CD4-positive, CD25-positive, alpha-beta regulatory T cell (primary cell): ENCODE measurements at regions not wholly inside any gene's neighbourhood (a gene's known extent, or its start where the extent isn't known, plus 50 kb on each side); places are given as distances from the start of the nearest gene placed in this dataset.
A peak's percentile ranks its signal among the peaks of the same experiment; 100 is the strongest.
"Not testable (repeated sequence)": the region's sequence is repeated elsewhere in the genome, so short reads cannot be mapped to it uniquely, and the experiment has no call there.

ENCODE experiments used
- ATAC-seq, 2 donors: fragments of 150-1000 bp; cut with Tn5 transposase; one replicate each; pipeline ENCODE4 v1.10.0; 2021; ENCODE audit warnings: low read depth in 2 of 2, moderate number of reproducible peaks in 2 of 2, moderate library complexity in 1 of 2
- DNase-seq, 3 donors: peaks; one replicate each; pipeline versions ENCODE4 v3.0.0 to v3.0.0-alpha.2; 2012 to 2022; ENCODE audit warnings: mixed read lengths in 1 of 3
- H3K27ac ChIP-seq: one replicate; pipeline ENCODE4 v1.7.0; 2013; ENCODE audit warnings: mild to moderate bottlenecking, low read length; ENCODE audit not compliant: insufficient read depth, poor library complexity, severe bottlenecking
- H3K27me3 ChIP-seq: one replicate; pipeline ENCODE4 v1.7.0; 2013; ENCODE audit warnings: low read length; ENCODE audit not compliant: control insufficient read depth, insufficient read depth
- H3K36me3 ChIP-seq: one replicate; pipeline ENCODE4 v1.7.0; 2013; ENCODE audit warnings: mild to moderate bottlenecking, low read length, moderate library complexity; ENCODE audit not compliant: control insufficient read depth, insufficient read depth
- H3K4me1 ChIP-seq: 2 replicates; pipeline ENCODE4 v1.7.0; 2013; ENCODE audit warnings: mild to moderate bottlenecking, low read length; ENCODE audit not compliant: insufficient read depth, control insufficient read depth, poor library complexity, severe bottlenecking
- H3K4me3 ChIP-seq: one replicate; pipeline ENCODE4 v1.7.0; 2013; ENCODE audit warnings: low read depth, mild to moderate bottlenecking, low read length, moderate library complexity
- H3K9me3 ChIP-seq, 2 experiments: 1 replicate in 1 of 2; 2 replicates in 1 of 2; pipeline ENCODE4 v1.7.0; 2013; ENCODE audit warnings: low read length in 2 of 2, mild to moderate bottlenecking in 1 of 2, moderate library complexity in 1 of 2; ENCODE audit not compliant: control insufficient read depth in 2 of 2
- H3K27ac Mint-ChIP-seq, 3 donors: one replicate each; pipeline ENCODE4 v1.8.0; 2020 to 2022; ENCODE audit warnings: mild to moderate bottlenecking in 3 of 3, mixed read lengths in 3 of 3, moderate library complexity in 2 of 3
- H3K27me3 Mint-ChIP-seq: one replicate; pipeline ENCODE4 v1.8.0; 2022; ENCODE audit warnings: mild to moderate bottlenecking, mixed read lengths
- H3K36me3 Mint-ChIP-seq: one replicate; pipeline ENCODE4 v1.8.0; 2020; ENCODE audit warnings: mixed read lengths
- H3K4me1 Mint-ChIP-seq, 4 donors: one replicate each; pipeline ENCODE4 v1.8.0; 2020 to 2022; ENCODE audit warnings: mixed read lengths in 4 of 4, mild to moderate bottlenecking in 1 of 4
- H3K4me3 Mint-ChIP-seq, 4 donors: one replicate each; pipeline ENCODE4 v1.8.0; 2020 to 2022; ENCODE audit warnings: mild to moderate bottlenecking in 4 of 4, mixed read lengths in 4 of 4, moderate library complexity in 3 of 4
- H3K9me3 Mint-ChIP-seq, 7 donors: one replicate each; pipeline ENCODE4 v1.8.0; 2020 to 2022; ENCODE audit warnings: mixed read lengths in 7 of 7, mild to moderate bottlenecking in 3 of 7, moderate library complexity in 2 of 7

DNA sequence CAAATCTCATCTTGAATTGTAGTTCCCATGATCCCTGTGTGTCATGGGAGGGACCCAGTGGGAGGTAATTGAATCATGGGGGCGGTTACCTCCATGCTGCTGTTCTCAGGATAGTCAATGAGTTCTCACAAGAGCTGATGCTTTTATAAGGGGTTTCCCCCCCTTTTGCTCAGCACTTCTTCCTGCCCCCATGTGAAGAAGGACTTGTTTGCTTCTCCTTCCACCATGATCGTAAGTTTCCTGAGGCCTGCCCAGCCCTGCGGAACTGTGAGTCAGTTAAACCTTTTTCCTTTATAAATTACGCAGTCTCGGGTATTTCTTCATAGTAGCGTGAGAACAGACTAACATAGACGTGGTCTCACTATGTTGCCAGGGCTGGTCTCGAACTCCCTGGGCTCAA is 56.1 kb upstream of the EIF5 start:
- no peak for DNase-seq
- peaks cover 61% of the 10 kb centered on the region for H3K27me3 Mint-ChIP-seq
- H3K9me3 Mint-ChIP-seq: peaks cover 0 to 10% (median 1%) of the 10 kb centered on the region in 7 donors
- H3K27me3 ChIP-seq: peaks cover 20% of the 10 kb centered on the region
- ATAC-seq: no peak
- no peak overlapping the region for H3K4me3 ChIP-seq
- no peaks in the 10 kb centered on the region for H3K36me3 Mint-ChIP-seq
- peak overlapping the region in 1 of 4 donors; percentile 16 for H3K4me3 Mint-ChIP-seq
- peaks cover 0 to 11% (median 5%) of the 10 kb centered on the region in 4 donors for H3K4me1 Mint-ChIP-seq
- peaks cover 3% of the 10 kb centered on the region for H3K4me1 ChIP-seq
- H3K9me3 ChIP-seq: no peaks in the 10 kb centered on the region
- H3K36me3 ChIP-seq: no peaks in the 10 kb centered on the region
- no peak overlapping the region for H3K27ac ChIP-seq
- H3K27ac Mint-ChIP-seq: no peak overlapping the region

DNA sequence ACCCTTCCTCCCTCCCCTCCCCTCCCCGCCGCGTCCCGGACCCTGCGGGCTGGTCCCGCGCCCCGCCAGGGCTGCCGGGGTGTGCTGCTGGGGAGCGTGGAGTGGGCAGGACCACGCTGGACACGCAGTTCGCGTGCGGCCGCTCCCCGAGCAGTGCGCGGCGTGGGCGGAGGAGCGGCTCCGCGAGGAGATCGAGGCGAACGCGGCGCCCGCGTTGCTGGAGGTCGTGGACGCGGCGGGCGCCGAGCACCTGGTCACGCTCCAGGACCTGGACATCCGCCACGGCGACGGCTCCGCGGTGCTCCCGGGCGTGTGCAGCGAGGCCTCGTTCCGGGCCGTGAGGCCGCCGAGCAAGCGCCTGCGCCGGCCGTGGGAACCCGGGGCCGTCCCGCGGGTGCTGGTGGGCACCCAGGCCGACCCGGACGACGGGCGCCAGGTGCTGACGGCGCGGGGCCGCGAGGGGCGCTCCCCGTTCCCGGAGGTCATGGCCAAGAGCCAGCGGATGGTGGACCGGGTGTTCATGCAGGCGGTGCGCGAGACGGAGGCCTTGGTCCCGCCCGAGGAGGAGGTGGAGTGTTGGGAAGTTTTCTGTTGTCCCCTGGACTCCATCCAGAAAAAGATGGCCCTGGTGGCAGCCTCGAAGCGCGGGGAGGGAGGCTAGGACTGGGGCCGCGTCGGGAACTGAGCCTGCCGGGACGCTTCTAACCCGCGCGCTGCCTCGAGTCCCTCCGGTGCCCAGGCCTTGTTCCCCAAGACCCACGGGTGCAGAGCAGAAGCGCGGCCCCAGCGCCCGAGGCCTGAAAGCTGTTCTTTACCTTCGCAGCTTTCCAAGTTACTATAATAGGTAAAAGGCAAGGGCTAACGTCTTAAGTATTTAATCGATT is 54.7 kb upstream of the EIF5 start:
- Mint-ChIP-seq H3K9me3 (peaks cover 0 to 10% (median 1%) of the 10 kb centered on the region in 7 donors), H3K4me3 (peak overlapping the region in 3 of 4 donors; percentile 19 to 66 (median 43)), H3K27me3 (peaks cover 74% of the 10 kb centered on the region), H3K27ac (no peak overlapping the region), H3K4me1 (peaks cover 0 to 13% (median 5%) of the 10 kb centered on the region in 4 donors), H3K36me3 (no peaks in the 10 kb centered on the region)
- Histone ChIP-seq H3K9me3 (no peaks in the 10 kb centered on the region), H3K36me3 (no peaks in the 10 kb centered on the region), H3K27ac (no peak overlapping the region), H3K4me1 (peaks cover 3% of the 10 kb centered on the region), H3K27me3 (peaks cover 20% of the 10 kb centered on the region), H3K4me3 (no peak overlapping the region)
- DNase-seq (no peak), ATAC-seq (no peak)

DNA sequence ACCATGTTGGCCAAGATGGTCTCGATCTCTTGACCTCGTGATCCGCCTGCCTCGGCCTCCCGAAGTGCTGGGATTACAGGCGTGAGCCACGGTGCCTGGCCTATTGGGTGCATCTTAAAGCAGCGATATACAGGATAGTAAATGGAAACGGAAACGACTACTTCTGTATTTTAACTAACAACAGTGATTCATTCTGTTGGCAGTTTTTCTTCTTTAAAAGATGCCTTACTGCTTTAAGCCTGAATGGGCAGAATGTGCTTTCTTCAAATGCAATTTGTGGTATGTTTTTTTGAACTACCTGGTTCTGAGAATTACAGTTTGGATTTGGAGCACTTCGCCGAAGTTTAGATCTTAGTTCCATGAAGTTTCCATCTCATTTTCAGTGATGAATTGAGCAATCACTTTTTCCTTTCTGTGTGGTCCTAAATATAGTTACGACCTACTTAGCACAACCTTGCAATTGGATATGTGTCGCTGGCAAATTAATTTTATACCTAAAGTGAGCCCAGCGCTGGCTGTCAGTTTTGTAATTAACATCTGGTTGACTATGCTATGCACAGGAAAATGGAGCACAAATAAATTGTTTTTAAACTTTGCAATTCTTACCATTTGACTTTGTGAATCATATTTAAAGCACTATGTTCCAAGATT is 53.6 kb upstream of the EIF5 start:
- H3K27ac Mint-ChIP-seq: no peak overlapping the region
- H3K36me3 Mint-ChIP-seq: no peaks in the 10 kb centered on the region
- H3K27me3 Mint-ChIP-seq: peaks cover 74% of the 10 kb centered on the region
- no peaks in the 10 kb centered on the region for H3K9me3 ChIP-seq
- H3K27me3 ChIP-seq: peaks cover 19% of the 10 kb centered on the region
- H3K4me3 ChIP-seq: no peak overlapping the region
- ATAC-seq (no peak), DNase-seq (no peak)
- no peaks in the 10 kb centered on the region for H3K36me3 ChIP-seq
- H3K9me3 Mint-ChIP-seq: peaks cover 0 to 10% (median 0%) of the 10 kb centered on the region in 7 donors
- no peak overlapping the region for H3K27ac ChIP-seq
- H3K4me3 Mint-ChIP-seq: peak overlapping the region in 2 of 4 donors; percentile 19 to 24
- peaks cover 3% of the 10 kb centered on the region for H3K4me1 ChIP-seq
- peaks cover 0 to 21% (median 5%) of the 10 kb centered on the region in 4 donors for H3K4me1 Mint-ChIP-seq

DNA sequence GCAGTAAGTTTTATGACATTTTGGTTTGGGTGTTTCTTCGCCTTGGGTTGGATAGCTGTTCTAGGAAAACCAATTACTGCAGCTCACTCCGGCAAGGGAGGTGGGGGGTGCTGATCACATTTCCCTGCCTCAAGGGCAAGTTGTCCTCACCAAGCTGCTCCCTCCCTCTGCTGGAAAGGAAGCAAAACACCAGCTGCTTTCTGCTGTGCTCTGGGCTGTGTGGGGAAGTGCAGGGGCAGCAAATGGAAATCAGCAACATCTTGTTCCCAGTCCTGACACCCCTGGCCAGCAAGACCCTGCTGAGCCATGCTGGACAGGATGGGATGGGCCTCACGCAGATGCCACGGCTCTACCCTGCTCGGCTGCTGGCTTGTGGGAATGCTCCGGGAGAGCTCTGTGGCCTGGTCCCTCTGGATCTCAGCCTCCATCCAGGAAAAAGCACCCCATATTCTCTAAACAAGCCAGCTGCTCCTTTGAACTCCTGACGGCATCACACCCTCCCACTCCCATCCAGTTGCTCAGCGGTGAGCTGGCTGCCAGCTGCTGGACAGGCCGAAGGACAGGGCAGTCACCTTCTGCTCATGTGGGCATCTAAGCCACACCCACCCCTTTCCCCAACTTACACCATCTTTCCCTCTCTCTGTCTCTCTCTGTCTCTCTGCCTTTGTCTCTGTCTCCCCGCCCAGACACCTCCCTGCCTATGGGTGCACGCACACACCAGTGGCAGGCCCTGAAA is 52.4 kb upstream of the EIF5 start:
- H3K4me1 Mint-ChIP-seq: peaks cover 0 to 21% (median 5%) of the 10 kb centered on the region in 4 donors
- H3K27ac ChIP-seq: no peak overlapping the region
- no peak for DNase-seq
- no peaks in the 10 kb centered on the region for H3K9me3 ChIP-seq
- H3K4me1 ChIP-seq: peaks cover 3% of the 10 kb centered on the region
- H3K4me3 Mint-ChIP-seq: no peak overlapping the region
- peaks cover 76% of the 10 kb centered on the region for H3K27me3 Mint-ChIP-seq
- H3K4me3 ChIP-seq: no peak overlapping the region
- no peak overlapping the region for H3K27ac Mint-ChIP-seq
- H3K36me3 ChIP-seq: no peaks in the 10 kb centered on the region
- no peak for ATAC-seq
- no peaks in the 10 kb centered on the region for H3K36me3 Mint-ChIP-seq
- peaks cover 9% of the 10 kb centered on the region for H3K27me3 ChIP-seq
- H3K9me3 Mint-ChIP-seq: peaks cover 0 to 10% (median 0%) of the 10 kb centered on the region in 7 donors

DNA sequence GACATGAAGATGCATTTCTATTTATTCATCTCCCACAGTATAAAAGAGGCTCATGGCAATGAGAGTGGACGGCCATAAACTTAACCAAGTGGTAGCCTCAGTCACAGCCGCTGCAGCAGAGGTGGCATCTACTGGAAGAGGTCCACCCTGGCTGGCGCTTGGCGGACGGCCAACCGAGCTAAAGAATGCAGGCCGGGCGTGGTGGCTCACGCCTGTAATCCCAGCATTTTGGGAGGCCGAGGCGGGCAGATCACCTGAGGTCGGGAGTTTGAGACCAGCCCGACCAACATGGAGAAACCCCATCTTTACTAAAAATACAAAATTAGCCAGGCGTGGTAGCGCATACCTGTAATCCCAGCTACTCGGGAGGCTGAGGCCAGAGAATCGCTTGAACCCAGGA is 51.7 kb upstream of the EIF5 start:
- H3K4me3 Mint-ChIP-seq, H3K36me3 ChIP-seq, H3K9me3 ChIP-seq, H3K27me3 ChIP-seq, ATAC-seq, H3K27ac ChIP-seq, H3K36me3 Mint-ChIP-seq, H3K4me3 ChIP-seq, H3K9me3 Mint-ChIP-seq, H3K4me1 ChIP-seq, H3K27ac Mint-ChIP-seq, DNase-seq: not testable (repeated sequence)
- Mint-ChIP-seq H3K27me3 (peaks cover 74% of the 10 kb centered on the region), H3K4me1 (peaks cover 0 to 21% (median 5%) of the 10 kb centered on the region in 4 donors)

DNA sequence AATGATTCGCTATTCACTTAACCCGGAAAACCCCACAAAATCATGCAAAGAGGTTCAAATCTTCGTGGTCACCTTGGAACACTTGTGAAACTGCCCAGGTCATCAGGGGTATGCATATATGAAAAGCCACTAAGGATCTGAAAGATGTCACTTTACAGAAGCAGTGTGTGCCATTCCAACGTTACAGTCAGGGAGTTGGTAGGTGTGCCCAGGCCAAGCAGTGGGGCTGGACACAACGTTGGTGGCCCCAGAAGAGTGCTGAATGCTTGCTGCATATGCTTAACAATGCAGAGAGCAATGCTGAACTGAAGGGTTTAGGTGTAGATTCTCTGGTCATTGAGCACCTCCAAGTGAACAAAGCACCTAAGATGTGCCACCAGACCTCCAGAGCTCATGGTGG is 51.1 kb upstream of the EIF5 start:
- Mint-ChIP-seq H3K4me3 (no peak overlapping the region), H3K27me3 (peaks cover 74% of the 10 kb centered on the region), H3K27ac (no peak overlapping the region), H3K4me1 (peaks cover 0 to 21% (median 5%) of the 10 kb centered on the region in 4 donors), H3K9me3 (peaks cover 0 to 10% (median 0%) of the 10 kb centered on the region in 7 donors), H3K36me3 (no peaks in the 10 kb centered on the region)
- Histone ChIP-seq H3K4me1 (peaks cover 3% of the 10 kb centered on the region), H3K36me3 (no peaks in the 10 kb centered on the region), H3K9me3 (no peaks in the 10 kb centered on the region), H3K27ac (no peak overlapping the region), H3K27me3 (peaks cover 9% of the 10 kb centered on the region), H3K4me3 (no peak overlapping the region)
- DNase-seq (no peak), ATAC-seq (no peak)

DNA sequence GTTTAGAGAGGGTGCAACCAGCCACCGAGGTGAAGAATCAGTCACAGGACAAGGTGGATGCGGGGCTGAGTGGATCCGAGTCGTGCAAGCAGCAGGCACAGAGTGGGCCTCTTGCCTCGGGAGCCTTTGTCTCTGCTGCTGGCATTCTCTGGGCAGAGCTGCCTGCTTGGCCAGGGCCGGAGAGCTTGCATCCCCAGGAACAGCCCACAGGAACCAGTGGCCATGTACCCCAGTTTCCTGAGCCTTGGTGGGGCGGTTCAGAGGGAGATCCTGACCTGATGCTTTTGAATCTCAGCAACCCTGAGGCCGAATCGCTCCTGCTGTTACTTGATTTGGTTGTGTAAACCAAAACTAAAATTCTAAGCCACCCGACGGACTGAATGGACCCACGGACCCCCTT is 50.1 kb upstream of the EIF5 start:
- Histone ChIP-seq H3K9me3 (no peaks in the 10 kb centered on the region), H3K27ac (no peak overlapping the region), H3K4me3 (no peak overlapping the region), H3K27me3 (peaks cover 9% of the 10 kb centered on the region), H3K36me3 (no peaks in the 10 kb centered on the region), H3K4me1 (peaks cover 3% of the 10 kb centered on the region)
- peaks cover 0 to 10% (median 0%) of the 10 kb centered on the region in 7 donors for H3K9me3 Mint-ChIP-seq
- H3K27ac Mint-ChIP-seq: no peak overlapping the region
- DNase-seq (no peak), ATAC-seq (no peak)
- no peaks in the 10 kb centered on the region for H3K36me3 Mint-ChIP-seq
- H3K4me3 Mint-ChIP-seq: no peak overlapping the region
- H3K27me3 Mint-ChIP-seq: peaks cover 72% of the 10 kb centered on the region
- peaks cover 0 to 21% (median 5%) of the 10 kb centered on the region in 4 donors for H3K4me1 Mint-ChIP-seq
